IPS-18a (cell line): ENCODE measurements at regions not wholly inside any gene's neighbourhood (a gene's known extent, or its start where the extent isn't known, plus 50 kb on each side); places are given as distances from the start of the nearest gene placed in this dataset.

Source experiments
- H3K27ac ChIP-seq: one replicate; pipeline ENCODE4 v1.5.1; 2013; ENCODE audit warnings: low read length
- H3K27me3 ChIP-seq: one replicate; pipeline ENCODE4 v1.6.1; 2013; ENCODE audit warnings: mild to moderate bottlenecking, low read length; ENCODE audit not compliant: control insufficient read depth, insufficient read depth
- H3K36me3 ChIP-seq: one replicate; pipeline ENCODE4 v1.6.1; 2013; ENCODE audit warnings: low read depth, low read length; ENCODE audit not compliant: control insufficient read depth
- H3K4me1 ChIP-seq: one replicate; pipeline ENCODE4 v1.6.1; 2013; ENCODE audit warnings: low read depth, low read length; ENCODE audit not compliant: control insufficient read depth
- H3K4me3 ChIP-seq: one replicate; pipeline ENCODE4 v1.5.1; 2013; ENCODE audit warnings: low read length
- H3K9ac ChIP-seq: one replicate; pipeline ENCODE4 v1.6.1; 2013; ENCODE audit warnings: mild to moderate bottlenecking, low read length, moderate library complexity
- H3K9me3 ChIP-seq: one replicate; pipeline ENCODE4 v1.6.1; 2013; ENCODE audit warnings: low read depth, low read length; ENCODE audit not compliant: control insufficient read depth

DNA sequence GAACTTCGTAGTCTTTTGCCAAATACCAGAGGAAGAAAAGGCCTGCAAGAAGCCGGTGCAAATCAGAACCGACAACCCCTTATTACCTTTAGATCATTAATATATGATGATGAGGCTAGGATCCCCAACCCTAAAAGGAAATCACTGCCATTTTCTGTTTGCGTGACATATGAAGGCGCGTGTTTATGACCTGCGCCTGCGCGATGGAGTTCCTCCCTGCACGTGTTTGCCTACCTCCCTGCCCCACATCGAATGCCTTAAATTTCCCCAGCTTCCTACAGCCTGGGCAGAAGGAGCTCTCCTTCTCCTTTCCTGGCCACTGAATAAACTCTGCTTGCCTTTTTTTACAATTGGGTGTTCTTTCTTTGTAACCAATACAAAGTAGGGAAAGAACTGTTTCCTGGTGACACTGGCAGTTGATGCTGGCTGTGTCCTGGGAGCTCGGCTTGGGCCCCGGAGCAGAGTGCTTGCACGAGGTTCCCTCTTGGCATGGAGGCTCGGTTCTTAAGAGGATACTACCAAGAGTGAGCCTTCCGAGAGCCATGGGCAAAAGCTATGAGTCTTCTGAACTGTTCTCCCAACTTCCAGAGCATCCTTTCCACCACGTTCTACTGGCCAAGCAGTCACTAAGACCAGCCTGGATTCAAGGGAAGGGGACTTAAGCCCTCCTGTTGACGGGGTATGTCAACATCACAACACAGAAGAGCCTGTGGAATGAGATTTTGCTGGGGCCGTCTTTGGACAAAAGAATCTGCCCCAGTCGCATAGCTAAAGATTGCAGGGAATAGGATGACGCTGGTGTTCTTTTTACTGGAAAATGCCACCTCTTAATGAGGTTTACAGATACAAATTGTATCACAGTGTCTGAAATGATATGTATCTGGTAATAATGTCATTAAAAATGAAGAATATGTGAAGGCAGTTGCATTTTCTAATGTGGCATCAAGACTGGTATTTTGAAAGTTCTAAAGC, 179.8 kb downstream of the SH3BP4 start:
- H3K4me3 ChIP-seq, result no peak overlapping the region
- peaks cover 5% of the 10 kb centered on the region for H3K4me1 ChIP-seq
- H3K27ac ChIP-seq, result no peak overlapping the region
- H3K9me3 ChIP-seq, result no peaks in the 10 kb centered on the region
- no peaks in the 10 kb centered on the region for H3K36me3 ChIP-seq
- H3K27me3 ChIP-seq, result peaks cover 45% of the 10 kb centered on the region
- no peak overlapping the region for H3K9ac ChIP-seq

DNA sequence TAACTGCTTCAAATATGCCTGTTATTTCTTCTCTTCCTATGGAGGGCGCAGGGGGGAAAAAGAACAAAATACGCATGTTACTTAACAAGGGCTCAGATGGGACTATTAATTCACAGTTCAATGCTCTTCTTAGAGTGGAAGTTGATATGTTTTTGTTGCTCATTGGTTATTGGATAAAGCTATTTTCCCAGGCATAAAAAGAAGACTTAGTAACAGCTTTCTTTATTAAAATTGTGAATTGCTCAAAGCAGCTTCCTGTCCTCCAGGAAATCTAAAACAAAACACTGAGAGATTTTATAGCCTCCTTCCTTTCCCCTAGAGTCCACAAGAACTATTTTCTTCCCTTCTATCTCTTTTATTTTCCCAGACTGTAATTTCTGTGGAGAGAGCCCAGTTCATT, 180.8 kb downstream of the SH3BP4 start:
- H3K4me3 ChIP-seq, result no peak overlapping the region
- no peak overlapping the region for H3K9ac ChIP-seq
- H3K27me3 ChIP-seq, result peaks cover 36% of the 10 kb centered on the region
- H3K27ac ChIP-seq, result no peak overlapping the region
- H3K9me3 ChIP-seq, result no peaks in the 10 kb centered on the region
- H3K36me3 ChIP-seq, result no peaks in the 10 kb centered on the region
- no peaks in the 10 kb centered on the region for H3K4me1 ChIP-seq

DNA sequence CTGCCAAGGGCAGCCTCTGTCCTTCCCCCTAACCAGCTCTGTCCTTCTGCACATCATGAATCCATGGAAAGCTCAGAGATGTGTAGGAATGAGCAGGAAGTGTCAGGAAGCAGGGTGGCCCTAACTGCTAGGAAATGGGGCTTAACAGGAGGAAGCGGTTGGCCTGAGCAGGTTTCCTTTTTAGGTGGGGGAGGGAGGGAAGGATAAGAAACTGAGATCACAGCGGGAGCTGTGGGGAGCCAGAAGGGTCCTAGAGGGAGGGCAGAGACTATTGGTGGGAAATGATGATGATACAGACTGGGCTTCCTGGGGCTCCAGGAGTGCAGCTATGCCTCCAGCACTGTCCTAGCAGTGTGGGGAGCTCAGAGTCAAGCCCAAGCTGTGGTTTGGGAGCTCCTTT, 182.0 kb downstream of the SH3BP4 start:
- H3K4me3 ChIP-seq, result no peak overlapping the region
- no peaks in the 10 kb centered on the region for H3K36me3 ChIP-seq
- no peak overlapping the region for H3K9ac ChIP-seq
- peaks cover 24% of the 10 kb centered on the region for H3K27me3 ChIP-seq
- no peaks in the 10 kb centered on the region for H3K4me1 ChIP-seq
- H3K9me3 ChIP-seq, result no peaks in the 10 kb centered on the region
- H3K27ac ChIP-seq, result no peak overlapping the region

DNA sequence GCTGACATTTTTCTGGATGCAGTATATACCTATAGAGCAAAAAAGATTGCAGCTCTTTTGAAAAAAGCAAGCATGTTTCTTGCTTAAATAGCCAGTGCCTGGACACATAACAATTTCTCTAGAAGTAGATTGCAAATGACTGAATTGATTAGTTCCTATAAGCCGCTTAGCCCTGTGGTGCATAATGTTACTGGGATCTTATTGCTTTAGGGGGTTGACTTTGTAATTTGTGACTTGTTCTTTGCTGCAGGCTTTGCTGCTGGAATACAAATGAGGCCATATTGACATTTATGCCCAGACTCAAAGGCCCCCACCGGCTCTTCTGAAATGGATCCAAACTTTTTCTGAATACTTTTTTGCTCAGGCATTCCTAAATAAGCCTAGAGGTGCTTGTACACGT, 182.6 kb downstream of the SH3BP4 start:
- Histone ChIP-seq H3K4me3 (no peak overlapping the region), H3K9ac (no peak overlapping the region), H3K27ac (no peak overlapping the region), H3K36me3 (no peaks in the 10 kb centered on the region), H3K27me3 (peaks cover 21% of the 10 kb centered on the region), H3K4me1 (no peaks in the 10 kb centered on the region), H3K9me3 (no peaks in the 10 kb centered on the region)

DNA sequence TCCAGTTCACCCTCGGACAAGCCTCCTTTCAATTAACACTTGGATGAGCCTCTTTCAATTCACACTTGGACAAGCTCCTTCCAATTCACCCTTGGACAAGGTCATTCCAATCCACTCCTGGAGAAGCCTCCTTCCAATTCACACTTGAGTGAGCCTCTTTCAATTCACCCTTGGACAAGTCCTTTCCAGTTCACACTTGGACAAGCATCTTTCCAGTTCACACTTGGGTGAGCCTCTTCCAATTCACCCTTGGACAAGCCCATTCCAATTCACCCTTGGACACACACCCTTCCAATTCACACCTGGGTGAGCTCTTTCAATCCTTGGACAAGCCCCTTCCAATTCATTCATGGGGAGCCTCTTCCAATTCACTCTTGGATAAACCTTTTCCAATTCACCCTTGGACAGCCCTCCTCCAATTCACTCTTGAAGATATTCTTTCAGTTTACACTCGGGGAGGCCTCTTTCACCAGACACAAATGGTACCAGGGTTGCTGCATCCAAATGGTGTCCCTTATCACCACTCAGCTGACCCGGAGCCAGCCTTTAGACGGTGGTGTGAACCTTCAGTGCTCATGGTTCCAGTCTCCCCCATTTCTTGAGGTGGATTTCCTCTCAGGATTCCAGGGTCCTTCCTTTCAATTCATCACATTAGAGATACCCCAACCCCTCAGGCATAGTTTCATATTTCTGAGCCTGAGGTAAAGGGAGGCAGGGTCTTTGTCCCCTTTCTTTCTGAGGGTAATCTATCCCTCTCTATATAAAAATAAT, 183.6 kb downstream of the SH3BP4 start:
- peaks cover 20% of the 10 kb centered on the region for H3K27me3 ChIP-seq
- no peak overlapping the region for H3K27ac ChIP-seq

DNA sequence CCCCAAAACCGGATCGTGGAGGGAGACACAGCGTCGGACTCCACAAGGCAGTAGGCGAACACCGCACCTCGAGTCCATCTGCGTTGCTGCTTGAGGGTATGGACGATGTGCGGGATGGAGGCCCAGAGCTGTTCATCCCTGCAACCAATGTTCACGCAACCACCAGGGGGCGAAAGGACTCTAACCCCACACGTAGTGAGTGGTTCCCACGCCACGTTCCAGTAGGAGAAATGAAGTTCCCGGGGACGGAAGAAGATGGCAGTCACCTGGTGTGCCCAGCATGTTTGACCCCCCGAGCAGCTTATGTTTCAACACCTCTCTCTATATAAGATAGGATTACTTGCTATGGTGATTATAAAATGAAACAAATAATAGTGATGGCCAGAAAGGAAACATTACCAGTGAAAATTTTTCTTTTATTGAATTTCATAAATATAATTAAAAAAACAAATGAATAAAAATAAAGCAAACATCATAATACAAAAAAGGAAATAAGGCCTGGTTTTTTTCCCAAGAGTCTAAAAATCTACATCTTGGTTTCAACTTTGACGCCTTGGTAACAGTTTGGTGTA, 184.3 kb downstream of the SH3BP4 start:
- H3K27me3 ChIP-seq, result peaks cover 13% of the 10 kb centered on the region
- no peaks in the 10 kb centered on the region for H3K9me3 ChIP-seq
- H3K4me3 ChIP-seq, result no peak overlapping the region
- no peaks in the 10 kb centered on the region for H3K4me1 ChIP-seq
- no peaks in the 10 kb centered on the region for H3K36me3 ChIP-seq
- no peak overlapping the region for H3K9ac ChIP-seq
- no peak overlapping the region for H3K27ac ChIP-seq

More for the DNA sequence above, 183.6 kb downstream of the SH3BP4 start:
- Histone ChIP-seq H3K4me3 (no peak overlapping the region), H3K9me3 (no peaks in the 10 kb centered on the region), H3K4me1 (no peaks in the 10 kb centered on the region), H3K36me3 (no peaks in the 10 kb centered on the region), H3K9ac (no peak overlapping the region)

DNA sequence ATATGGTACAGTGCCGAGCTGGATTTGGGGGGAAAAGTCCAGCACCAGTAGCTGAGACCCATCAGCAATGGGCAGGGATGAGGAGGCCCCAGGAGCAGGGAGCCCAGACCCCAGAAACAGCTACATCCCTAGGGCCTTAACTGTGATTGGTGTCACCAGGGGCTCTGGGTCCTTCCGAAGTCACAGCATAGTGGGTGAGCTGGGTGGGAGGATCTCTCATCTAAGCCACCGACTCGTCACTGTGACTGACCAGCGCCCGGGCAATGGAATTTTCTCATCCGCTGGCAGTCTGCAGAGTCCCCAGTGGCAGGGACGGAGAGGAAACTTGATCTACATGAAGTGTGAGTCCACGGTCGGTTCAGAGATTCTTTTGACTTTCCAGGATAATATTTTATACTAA, 186.5 kb downstream of the SH3BP4 start:
- H3K9me3 ChIP-seq, result no peaks in the 10 kb centered on the region

DNA sequence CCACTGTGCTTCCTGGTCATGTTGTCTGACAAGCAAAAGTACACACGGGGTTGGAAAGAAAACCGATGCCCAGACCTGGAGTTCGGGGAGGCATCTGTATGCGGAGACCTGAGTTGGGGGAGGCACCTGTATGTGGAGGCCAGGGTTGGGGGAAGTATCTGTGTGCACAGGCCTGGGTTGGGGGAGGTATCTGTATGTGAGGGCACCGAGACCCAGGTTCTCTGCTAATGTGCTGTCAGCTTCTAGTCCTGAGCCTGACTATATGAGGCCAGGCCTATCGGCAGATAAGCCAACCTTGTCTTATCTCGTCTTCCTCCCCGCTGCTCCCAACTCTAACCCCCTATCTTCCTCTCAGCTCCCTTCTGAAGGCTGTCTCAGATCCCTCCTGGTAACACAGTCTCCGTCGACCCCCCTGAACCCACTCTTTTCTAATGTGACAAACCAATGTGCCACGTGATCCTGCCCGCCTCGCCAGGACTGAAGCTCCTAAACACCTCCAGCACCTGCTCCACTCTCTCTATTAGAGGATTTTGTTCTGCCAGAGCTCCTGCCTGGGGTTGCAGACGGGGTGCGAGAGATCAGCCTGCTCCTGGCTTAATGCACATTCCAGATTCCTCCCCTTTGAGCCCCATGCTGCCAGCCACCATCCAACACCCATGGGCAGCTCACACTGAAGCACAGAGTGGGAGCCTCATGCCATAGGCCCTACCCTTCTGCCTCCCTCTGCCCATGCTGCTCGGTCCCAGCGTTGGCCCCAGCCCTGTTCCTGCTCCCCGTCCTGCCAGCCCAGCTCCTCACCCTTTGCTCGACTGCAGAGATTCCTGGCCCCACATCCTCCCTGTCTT, 188.4 kb downstream of the SH3BP4 start:
- Histone ChIP-seq H3K9me3 (no peaks in the 10 kb centered on the region), H3K4me1 (peaks cover 5% of the 10 kb centered on the region), H3K9ac (no peak overlapping the region), H3K4me3 (no peak overlapping the region), H3K36me3 (no peaks in the 10 kb centered on the region), H3K27ac (no peak overlapping the region), H3K27me3 (no peaks in the 10 kb centered on the region)

More for the DNA sequence above, 186.5 kb downstream of the SH3BP4 start:
- H3K4me1 ChIP-seq, result no peaks in the 10 kb centered on the region
- no peak overlapping the region for H3K4me3 ChIP-seq
- H3K27ac ChIP-seq, result no peak overlapping the region
- H3K27me3 ChIP-seq, result peaks cover 3% of the 10 kb centered on the region
- no peak overlapping the region for H3K9ac ChIP-seq
- no peaks in the 10 kb centered on the region for H3K36me3 ChIP-seq

DNA sequence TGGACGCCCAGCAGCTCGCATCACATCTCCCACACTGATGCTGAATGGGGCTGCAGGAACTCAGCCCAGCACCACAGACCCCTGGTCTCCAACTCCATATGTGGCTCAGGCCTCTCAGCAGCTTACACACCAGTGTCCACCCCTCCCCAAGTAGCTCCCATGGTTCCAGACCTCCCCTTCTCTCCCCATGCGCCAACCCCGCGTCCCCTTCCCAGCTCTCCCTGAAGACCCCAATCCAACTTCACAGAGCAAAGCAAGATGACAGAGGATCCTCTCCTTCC, 188.9 kb downstream of the SH3BP4 start:
- Histone ChIP-seq H3K9me3 (no peaks in the 10 kb centered on the region), H3K27me3 (no peaks in the 10 kb centered on the region), H3K27ac (no peak overlapping the region), H3K36me3 (no peaks in the 10 kb centered on the region), H3K9ac (no peak overlapping the region), H3K4me1 (peaks cover 5% of the 10 kb centered on the region), H3K4me3 (no peak overlapping the region)

DNA sequence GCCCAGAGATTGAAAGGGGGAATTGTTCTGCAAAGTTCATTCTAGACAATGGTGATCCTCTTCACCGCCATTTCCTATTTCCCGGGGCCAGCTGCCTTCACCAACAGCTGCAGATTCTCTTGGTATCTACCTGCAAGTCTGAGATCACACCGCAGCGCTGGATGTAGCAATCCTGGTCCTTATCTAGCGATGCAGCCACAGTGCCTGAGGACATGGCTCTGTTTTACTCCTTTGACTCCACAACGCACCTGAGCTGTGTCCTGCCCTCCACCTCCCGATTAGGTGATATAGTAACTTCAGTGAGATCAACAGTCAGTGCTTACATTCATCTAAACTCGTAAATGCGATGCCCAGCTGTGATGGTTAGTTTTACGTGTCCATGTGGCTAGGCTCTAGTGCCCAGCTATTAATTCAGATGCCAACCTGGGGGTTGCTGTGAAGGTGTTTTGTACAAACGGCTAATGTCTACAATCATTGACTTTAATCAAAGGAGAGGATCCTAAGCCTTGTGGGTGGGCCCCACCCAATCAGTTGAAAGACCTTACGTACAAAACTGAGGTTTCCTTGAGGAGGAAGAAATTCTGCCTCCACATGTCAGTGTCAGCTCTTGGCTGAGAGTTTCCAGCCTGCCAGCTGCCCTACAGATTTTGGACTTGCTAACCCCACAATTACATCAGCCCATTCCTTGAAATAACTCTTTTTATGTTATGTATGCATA, 189.8 kb downstream of the SH3BP4 start:
- Histone ChIP-seq H3K36me3 (no peaks in the 10 kb centered on the region), H3K9me3 (no peaks in the 10 kb centered on the region), H3K4me3 (no peak overlapping the region), H3K27me3 (no peaks in the 10 kb centered on the region), H3K9ac (no peak overlapping the region), H3K27ac (no peak overlapping the region), H3K4me1 (peaks cover 5% of the 10 kb centered on the region)
